ENCODE measurements at regions not wholly inside any gene's neighbourhood (a gene's known extent, or its start where the extent isn't known, plus 50 kb on each side); places are given as distances from the start of the nearest gene placed in this dataset.
"Not testable (repeated sequence)": the region's sequence is repeated elsewhere in the genome, so short reads cannot be mapped to it uniquely, and the experiment has no call there.

DNA sequence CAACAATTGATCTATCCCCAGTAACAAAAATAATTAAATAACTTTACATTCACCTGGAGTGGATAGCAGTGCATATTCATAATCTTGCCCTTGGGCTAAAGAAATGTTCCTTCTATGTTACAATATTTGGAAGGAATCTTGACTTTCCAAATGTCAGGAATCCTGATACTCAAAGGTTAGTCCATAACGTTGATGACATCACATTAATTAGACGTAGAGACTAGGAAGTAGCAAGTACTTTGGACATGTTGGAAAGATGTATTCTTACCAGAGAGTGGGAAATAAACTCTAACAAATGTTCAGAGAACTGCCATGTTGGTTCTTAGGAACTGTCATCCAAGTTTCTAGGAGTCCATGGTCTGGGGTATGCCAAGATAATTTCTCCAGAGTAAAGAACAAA, 70.6 kb upstream of the SLC25A36 start:
- DNase-seq = no peak

DNA sequence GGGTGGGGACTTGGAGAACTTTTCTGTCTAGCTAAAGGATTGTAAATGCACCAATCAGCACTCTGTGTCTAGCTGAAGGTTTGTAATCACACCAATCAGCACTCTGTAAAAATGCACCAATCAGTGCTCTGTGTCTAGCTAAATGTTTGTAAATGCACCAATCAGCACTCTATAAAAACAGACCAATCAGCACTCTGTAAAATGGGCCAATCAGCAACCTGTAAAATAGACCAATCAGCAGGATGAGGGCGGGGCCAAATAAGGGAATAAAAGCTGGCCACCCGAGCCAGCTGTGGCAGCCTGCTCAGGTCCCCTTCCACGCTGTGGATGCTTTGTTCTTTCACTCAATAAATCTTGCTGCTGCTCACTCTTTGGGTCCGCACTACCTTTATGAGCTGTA, 69.5 kb upstream of the SLC25A36 start:
- not testable (repeated sequence) for DNase-seq

DNA sequence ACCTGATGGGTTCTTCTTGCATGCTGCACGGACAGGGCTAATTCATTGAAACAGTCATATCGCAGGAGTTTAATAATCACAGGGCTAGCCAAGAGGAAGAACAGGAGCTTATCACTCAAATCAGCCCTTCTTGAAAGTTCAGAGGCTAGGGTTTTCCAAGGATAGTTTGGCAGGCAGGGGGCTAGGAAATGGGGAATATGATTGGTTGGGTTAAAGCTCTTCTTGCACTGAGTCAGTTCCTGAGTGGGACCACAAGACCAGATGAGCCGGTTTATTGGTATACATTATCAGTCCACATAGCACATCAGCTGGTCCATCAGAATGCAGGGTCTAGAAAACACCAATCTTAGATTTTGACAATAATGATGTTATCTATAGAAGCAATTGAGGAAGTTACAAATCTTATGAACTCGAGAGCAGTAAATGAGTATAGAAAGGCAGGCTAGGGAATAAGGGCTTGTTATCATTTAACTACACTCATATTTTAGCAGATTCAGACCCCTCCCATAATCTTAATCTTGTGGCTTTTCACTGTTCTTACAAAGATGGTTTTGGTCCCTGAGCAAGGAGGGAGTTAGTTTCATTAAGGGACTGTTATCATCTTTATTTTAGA, 58.1 kb upstream of the SLC25A36 start:
- DNase-seq = no peak

DNA sequence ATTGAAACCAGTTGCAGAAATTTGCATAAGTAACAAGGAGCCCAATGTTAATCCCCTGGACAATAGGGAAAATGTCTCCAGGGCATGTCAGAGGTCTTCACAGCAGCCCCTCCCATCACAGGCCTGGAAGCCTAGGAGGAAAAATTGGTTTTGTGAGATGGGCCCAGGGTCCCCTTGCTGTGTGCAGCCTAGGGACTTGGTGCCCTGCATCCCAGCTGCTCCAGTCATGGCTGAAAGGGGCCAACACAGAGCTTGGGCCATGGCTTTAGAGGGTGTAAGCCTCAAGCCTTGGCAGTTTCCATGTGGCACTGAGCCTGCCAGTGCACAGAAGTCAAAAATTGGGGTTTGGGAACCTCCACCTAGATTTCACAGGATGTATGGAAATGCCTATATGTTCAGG, 55.9 kb upstream of the SLC25A36 start:
- not testable (repeated sequence) for DNase-seq

Data from stimulated activated CD8-positive, alpha-beta memory T cell treated with anti-CD3 and anti-CD28 coated beads, Interleukin-4, amount 100 ng/mL, for 48 hours (primary cell).